ENCODE measurements at regions not wholly inside any gene's neighbourhood (a gene's known extent, or its start where the extent isn't known, plus 50 kb on each side); places are given as distances from the start of the nearest gene placed in this dataset.

GRCh38 chr5:174514325-174514724 is 210.1 kb upstream of the MSX2 start:
- no peak for TF ChIP-seq CTCF (IDR thresholded peaks at IDR 0.05; ENCODE audit: poor library complexity)
- no peak for TF ChIP-seq EZH2 (IDR thresholded peaks at IDR 0.05; ENCODE audit: borderline replicate concordance)
- no peak for TF ChIP-seq EZH2phosphoT487 (IDR thresholded peaks at IDR 0.05; ENCODE audit: low read depth, severe bottlenecking, unreplicated experiment)
